Activated naive CD4-positive, alpha-beta T cell treated with anti-CD3 and anti-CD28 coated beads, Interleukin-2, amount 50 U/mL, for 16 hours (primary cell): ENCODE measurements at regions not wholly inside any gene's neighbourhood (a gene's known extent, or its start where the extent isn't known, plus 50 kb on each side); places are given as distances from the start of the nearest gene placed in this dataset.

Experiments
- DNase-seq: peaks from one replicate; pipeline ENCODE4 v3.0.0-alpha.2; 2020

DNA sequence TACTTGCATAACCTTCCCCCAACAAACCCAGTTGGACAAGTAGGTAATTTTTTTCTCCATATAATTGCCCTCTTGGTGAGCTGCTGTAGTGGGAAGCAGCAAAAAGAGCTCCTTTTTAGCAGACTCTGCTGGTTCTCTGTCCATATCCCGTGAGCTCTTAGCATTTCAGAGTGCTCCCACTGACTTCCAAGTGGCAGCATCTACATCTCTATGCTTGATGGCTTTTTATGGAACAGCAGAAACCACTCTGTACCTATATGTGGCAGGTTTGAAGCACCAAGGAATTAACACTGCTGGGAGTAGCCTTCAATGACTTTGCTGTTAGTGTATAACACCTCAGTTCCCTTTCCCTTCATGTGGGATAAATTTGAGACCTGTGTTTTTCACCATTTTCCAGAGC, 168.4 kb upstream of the NHS start:
- DNase-seq: no peak

DNA sequence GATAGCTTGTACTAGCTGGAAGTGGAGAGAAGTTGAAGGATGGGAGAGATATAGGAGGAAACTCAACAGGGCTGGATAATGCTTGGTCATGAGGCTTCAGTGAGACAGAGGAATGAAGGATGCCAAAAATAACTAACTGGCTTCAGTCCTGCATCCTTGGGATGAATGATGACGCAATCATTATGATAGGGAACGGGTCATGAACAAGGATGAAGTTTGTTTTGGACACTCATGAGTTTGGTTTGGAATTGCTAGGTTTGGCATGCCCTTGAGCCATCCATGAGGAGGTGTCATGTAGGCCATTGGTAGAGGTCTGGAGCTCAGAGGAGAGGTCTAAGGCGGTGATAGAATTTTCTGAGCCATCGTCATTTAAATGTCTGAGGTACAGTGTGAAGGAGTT, 160.0 kb upstream of the NHS start:
- DNase-seq: no peak

DNA sequence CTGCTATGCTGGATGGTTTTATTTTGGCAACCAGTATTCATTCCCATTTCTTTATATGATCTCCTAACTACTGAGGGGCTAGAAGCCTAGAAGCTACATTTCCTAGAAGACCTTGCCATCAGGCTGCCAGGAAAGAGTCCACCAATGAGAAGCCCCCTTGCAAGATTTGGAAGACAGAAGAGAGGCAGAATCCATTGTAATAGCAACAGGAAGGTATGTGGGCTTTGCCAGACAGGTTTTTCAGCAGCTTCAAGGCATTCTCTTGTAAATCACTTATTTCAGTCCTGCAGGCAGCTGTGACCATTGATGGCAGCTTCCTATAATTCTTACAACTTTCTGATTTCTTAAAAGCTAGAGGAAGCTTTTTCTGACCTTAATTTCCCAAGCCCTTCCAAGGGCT, 148.3 kb upstream of the NHS start:
- no peak for DNase-seq

- no peak for DNase-seq
Measured at GRCh38 chrX:17237146-17237545, 137.9 kb upstream of the NHS start.

- peak; percentile 11 for DNase-seq
Measured at GRCh38 chrX:17242470-17242869, 132.5 kb upstream of the NHS start.

DNA sequence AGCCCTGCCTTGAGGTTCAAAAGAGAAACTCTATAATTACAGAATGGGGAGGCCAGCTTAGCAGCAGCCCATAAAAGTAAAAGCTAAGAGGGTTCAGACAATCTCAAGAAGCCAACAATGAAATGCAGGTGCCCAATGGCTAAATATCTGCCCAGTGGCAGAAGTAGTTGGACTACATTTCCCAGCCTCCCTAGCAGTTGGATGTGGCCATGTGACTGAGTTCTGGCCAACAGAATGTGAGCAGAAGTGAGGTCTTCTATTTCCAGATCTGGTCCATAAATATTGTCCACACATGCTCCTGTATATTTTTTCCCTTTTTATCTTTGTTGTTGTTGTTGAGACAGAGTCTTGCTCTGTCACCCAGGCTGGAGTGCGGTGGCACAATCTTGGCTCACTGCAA, 127.9 kb upstream of the NHS start:
- DNase-seq: no peak

- no peak for DNase-seq
Measured at GRCh38 chrX:17262123-17262522, 112.9 kb upstream of the NHS start.

GRCh38 chrX:17266136-17266535, 108.9 kb upstream of the NHS start:
- DNase-seq: no peak

GRCh38 chrX:17278961-17279360, 96.0 kb upstream of the NHS start:
- DNase-seq: no peak

- DNase-seq: no peak
Measured at GRCh38 chrX:17285983-17286382, 89.0 kb upstream of the NHS start.

DNA sequence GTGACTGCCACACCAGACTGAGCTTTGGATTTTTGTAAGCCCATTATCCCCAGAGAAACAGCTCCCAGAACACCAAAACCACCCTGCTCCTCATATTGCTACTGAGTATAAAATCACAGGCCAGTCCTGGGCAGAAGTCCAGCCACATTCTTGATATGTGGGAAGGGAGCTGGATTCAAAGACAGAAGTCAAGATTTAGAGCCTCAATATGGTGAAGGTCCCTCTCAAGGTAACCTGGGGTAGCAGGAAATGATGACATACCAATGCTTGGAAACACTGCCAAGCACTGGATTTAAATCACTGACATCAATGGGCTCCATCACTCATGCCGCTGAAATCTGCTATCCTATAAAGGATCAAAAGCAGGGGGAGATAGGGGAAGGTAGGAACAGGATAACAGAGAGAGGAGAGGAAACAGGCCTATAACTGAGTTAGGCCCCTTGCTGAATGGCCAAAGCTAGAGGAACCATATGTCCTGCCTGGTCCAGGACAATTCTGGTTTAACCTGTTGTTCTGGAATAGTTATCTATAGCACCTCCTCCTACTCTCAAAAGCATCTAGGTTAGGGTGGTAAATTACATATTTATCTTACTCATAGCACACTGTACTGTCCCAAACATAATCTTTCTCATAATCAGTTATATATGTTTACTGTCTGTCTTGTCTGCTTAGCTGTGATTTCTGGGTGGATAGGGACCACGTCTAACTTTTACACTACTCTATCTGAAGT, 83.7 kb upstream of the NHS start:
- no peak for DNase-seq

DNA sequence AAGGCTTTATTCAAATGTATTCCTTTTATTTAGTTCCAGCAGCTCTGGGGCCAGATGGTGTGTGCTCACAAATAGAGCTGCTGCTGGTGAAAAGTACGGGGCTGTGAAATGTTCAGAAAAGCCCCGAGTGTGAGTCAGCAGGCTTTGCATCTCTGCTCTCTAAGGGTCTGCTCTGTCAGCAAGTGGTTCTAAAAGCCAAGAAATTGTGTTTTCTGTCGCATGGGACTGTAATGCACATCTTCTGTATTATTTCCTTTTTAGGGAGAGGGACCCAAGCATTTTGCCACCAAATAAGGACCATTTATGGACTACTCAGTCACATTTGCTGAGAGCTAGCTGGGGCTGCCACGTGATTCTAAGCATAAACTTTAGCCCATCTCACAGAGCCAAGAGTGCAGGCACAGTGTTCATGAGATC, 82.9 kb upstream of the NHS start:
- no peak for DNase-seq

DNA sequence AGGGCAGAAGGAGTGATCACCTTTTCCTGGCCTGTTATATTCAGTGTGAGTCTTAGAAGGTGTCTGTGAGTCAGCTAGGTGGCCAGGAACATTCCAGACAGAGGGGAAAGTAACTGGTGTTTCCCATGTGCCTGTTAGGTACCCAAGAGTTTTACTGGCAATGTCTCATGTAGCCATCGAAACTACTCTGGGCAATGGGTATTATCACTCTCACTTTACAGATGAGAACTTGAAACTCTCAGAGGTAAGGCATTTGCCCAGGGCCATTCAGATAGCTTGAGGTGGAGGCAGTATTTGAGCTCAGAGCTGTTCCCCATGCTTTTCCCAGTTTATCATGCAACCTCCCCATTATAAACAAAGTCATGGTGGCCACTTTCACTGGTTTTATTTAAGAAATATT, 80.4 kb upstream of the NHS start:
- no peak for DNase-seq

- no peak for DNase-seq
Measured at GRCh38 chrX:17295791-17296190, 79.2 kb upstream of the NHS start.

GRCh38 chrX:17298564-17298963, 76.4 kb upstream of the NHS start:
- DNase-seq: no peak

- DNase-seq: no peak
Measured at GRCh38 chrX:17299206-17299605, 75.8 kb upstream of the NHS start.

DNA sequence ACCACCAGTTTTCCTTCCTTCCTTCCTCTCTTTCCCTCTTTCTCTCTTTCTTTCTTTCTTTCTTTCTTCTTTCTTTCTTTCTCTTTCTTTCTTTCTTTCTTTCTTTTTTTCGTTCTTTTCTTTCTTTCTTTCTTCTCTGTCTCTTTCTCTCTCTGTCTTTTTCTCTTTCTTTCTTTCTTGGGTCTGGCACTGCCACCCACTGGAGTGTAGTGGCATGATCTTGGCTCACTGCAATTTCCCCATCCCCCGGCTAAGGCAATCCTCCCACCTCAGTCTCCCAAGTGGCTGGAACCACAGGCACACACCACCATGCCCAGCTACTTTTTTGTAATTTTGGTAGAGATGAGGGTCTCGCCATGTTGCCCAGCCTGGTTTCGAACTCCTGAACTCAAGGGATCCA, 51.6 kb upstream of the NHS start:
- DNase-seq: no peak
